WTC11 (cell line): ENCODE measurements at regions not wholly inside any gene's neighbourhood (a gene's known extent, or its start where the extent isn't known, plus 50 kb on each side); places are given as distances from the start of the nearest gene placed in this dataset.

Experiments
- CDX4 ChIP-seq: fragments of 250-450 bp; sonication (Bioruptor Pico); IDR thresholded peaks from 2 replicates; pipeline ENCODE4 v1.9.0; 2021; ENCODE audit warnings: moderate library complexity, mild to moderate bottlenecking, inconsistent platforms, borderline replicate concordance
- CTCF ChIP-seq: fragments of 200-600 bp; IDR thresholded peaks from 2 replicates; pipeline ENCODE4 v1.8.0; 2022; ENCODE audit warnings: antibody characterized with exemption
- ELF4 ChIP-seq: sonication (generic); formaldehyde crosslinking; IDR thresholded peaks from 2 replicates; pipeline ENCODE4 v1.8.1; 2022; ENCODE audit warnings: low read depth, mild to moderate bottlenecking, moderate library complexity, missing genetic modification reagents
- ESRRA ChIP-seq: sonication (generic); formaldehyde crosslinking; IDR thresholded peaks from 2 replicates; pipeline ENCODE4 v1.8.1; 2022; ENCODE audit warnings: mild to moderate bottlenecking, missing genetic modification reagents, borderline replicate concordance
- MXD4 ChIP-seq: fragments of 250-450 bp; sonication (Bioruptor Pico); IDR thresholded peaks from 2 replicates; pipeline ENCODE4 v1.8.0; 2021; ENCODE audit warnings: mild to moderate bottlenecking, moderate library complexity, borderline replicate concordance
- NR3C1 ChIP-seq: sonication (generic); formaldehyde crosslinking; conservative IDR thresholded peaks from 2 replicates; pipeline ENCODE4 v1.8.1; 2023; ENCODE audit warnings: low read depth, mild to moderate bottlenecking, missing genetic modification reagents
- TEAD4 ChIP-seq: sonication (generic); formaldehyde crosslinking; IDR thresholded peaks from 2 replicates; pipeline ENCODE4 v1.8.0; 2022; ENCODE audit warnings: mild to moderate bottlenecking, missing genetic modification reagents
- ZNF232 ChIP-seq: sonication (generic); formaldehyde crosslinking; IDR thresholded peaks from 2 replicates; pipeline ENCODE4 v1.8.0; 2022; ENCODE audit warnings: mild to moderate bottlenecking, missing genetic modification reagents
- TF ChIP-seq, protein P1 (sequence below): fragments of 250-450 bp; sonication (Bioruptor Pico); IDR thresholded peaks from 2 replicates; pipeline ENCODE4 v1.9.0; 2021; ENCODE audit warnings: mild to moderate bottlenecking
- TF ChIP-seq, protein P2 (sequence below): sonication (generic); formaldehyde crosslinking; IDR thresholded peaks from 2 replicates; pipeline ENCODE4 v1.8.0; 2022; ENCODE audit warnings: mild to moderate bottlenecking, missing genetic modification reagents

DNA sequence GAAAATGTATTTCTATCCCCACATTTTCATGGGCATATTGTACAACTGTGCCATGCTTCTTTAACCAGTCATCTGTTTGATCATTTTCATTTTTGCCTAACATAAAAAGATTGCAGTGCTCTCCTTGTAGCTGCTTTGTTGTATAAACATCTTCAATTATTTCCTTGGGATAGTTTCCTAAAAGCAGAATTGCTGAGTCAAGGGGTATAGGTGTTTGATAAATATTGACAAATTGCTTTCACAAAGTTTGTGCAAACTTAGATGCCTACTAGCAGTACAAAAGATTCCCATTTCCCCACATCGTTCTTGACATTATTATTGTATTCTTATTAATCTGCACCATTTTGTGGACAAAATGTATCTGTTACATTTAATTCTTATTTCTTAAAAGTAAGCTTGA, 479.6 kb downstream of the FBXO15 start:
- TF ChIP-seq CTCF (no peak), CDX4 (CRISPR knock-in tag) (no peak), TEAD4 (CRISPR knock-in tag) (no peak), MXD4 (CRISPR knock-in tag) (no peak), ESRRA (CRISPR knock-in tag) (no peak), ZNF232 (CRISPR knock-in tag) (no peak), ELF4 (CRISPR knock-in tag) (no peak), NR3C1 (CRISPR knock-in tag) (no peak)
- TF ChIP-seq, protein P1, sequence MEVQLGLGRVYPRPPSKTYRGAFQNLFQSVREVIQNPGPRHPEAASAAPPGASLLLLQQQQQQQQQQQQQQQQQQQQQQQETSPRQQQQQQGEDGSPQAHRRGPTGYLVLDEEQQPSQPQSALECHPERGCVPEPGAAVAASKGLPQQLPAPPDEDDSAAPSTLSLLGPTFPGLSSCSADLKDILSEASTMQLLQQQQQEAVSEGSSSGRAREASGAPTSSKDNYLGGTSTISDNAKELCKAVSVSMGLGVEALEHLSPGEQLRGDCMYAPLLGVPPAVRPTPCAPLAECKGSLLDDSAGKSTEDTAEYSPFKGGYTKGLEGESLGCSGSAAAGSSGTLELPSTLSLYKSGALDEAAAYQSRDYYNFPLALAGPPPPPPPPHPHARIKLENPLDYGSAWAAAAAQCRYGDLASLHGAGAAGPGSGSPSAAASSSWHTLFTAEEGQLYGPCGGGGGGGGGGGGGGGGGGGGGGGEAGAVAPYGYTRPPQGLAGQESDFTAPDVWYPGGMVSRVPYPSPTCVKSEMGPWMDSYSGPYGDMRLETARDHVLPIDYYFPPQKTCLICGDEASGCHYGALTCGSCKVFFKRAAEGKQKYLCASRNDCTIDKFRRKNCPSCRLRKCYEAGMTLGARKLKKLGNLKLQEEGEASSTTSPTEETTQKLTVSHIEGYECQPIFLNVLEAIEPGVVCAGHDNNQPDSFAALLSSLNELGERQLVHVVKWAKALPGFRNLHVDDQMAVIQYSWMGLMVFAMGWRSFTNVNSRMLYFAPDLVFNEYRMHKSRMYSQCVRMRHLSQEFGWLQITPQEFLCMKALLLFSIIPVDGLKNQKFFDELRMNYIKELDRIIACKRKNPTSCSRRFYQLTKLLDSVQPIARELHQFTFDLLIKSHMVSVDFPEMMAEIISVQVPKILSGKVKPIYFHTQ (CRISPR knock-in tag) = no peak
- TF ChIP-seq, protein P2, sequence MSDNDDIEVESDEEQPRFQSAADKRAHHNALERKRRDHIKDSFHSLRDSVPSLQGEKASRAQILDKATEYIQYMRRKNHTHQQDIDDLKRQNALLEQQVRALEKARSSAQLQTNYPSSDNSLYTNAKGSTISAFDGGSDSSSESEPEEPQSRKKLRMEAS (CRISPR knock-in tag) = no peak
